HUES6 (cell line): ENCODE measurements at regions not wholly inside any gene's neighbourhood (a gene's known extent, or its start where the extent isn't known, plus 50 kb on each side); places are given as distances from the start of the nearest gene placed in this dataset.

ENCODE experiments used
- H3K27ac ChIP-seq: 2 replicates; pipeline ENCODE4 v1.7.0; 2013; ENCODE audit warnings: low read depth, mild to moderate bottlenecking, low read length, inconsistent platforms
- H3K27me3 ChIP-seq: 2 replicates; pipeline ENCODE4 v1.6.1; 2013; ENCODE audit warnings: low read length; ENCODE audit not compliant: control insufficient read depth, insufficient read depth
- H3K36me3 ChIP-seq: 2 replicates; pipeline ENCODE4 v1.6.1; 2013; ENCODE audit warnings: low read length; ENCODE audit not compliant: control insufficient read depth, insufficient read depth
- H3K4me1 ChIP-seq: 2 replicates; pipeline ENCODE4 v1.6.1; 2013; ENCODE audit warnings: low read length; ENCODE audit not compliant: control insufficient read depth, insufficient read depth
- H3K4me3 ChIP-seq: 2 replicates; pipeline ENCODE4 v1.5.1; 2013; ENCODE audit warnings: low read depth, low read length
- H3K9ac ChIP-seq: one replicate; pipeline ENCODE4 v1.6.1; 2013; ENCODE audit warnings: mild to moderate bottlenecking, low read length
- H3K9me3 ChIP-seq: 2 replicates; pipeline ENCODE4 v1.6.1; 2013; ENCODE audit warnings: low read depth, low read length; ENCODE audit not compliant: control insufficient read depth, insufficient read depth

DNA sequence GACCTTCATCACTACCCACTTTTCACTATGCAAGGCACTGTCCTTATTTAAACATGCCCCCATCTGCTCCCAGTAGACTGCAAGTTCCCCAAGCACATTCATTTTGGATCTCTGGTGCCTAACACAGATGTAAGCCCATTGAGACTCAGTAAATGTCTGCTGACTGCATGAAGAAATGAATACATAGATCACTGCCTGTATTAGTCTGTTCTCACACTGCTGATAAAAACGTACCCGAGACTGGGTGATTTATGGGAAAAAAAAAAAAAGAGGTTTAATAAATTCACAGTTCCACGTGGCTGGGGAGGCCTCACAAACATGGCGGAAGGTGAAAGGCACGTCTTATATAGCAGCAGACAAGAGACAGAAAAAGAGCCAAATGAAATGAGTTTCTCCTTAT lies 204.9 kb downstream of the ATG4C start:
- Histone ChIP-seq H3K27me3 (no peaks in the 10 kb centered on the region), H3K9ac (no peak overlapping the region), H3K4me3 (no peak overlapping the region), H3K4me1 (peaks cover 10% of the 10 kb centered on the region; the same call in 1 of the 2 replicates), H3K36me3 (no peaks in the 10 kb centered on the region), H3K9me3 (no peaks in the 10 kb centered on the region), H3K27ac (no peak overlapping the region)

DNA sequence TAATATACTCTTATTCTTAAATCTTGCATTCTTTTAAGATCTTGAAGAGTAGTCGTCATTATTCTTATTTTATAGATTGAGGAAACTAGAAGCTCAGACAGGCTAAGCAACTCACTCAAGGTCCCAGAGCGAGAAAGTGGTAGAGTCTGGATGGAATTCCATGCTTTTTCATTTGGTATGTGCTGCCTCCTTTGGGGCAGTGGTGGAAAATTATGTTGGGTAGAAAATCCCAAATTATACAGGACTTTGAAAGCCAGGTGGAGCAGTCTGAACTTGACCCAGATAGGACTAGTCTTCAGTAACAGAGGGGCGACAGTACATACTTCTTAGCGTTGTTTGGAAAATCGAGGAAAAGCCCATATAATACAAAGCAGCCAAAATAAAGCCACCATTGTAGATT lies 205.6 kb downstream of the ATG4C start:
- no peaks in the 10 kb centered on the region for H3K36me3 ChIP-seq
- H3K4me1 ChIP-seq = peaks cover 10% of the 10 kb centered on the region; the same call in 1 of the 2 replicates
- H3K9ac ChIP-seq = no peak overlapping the region
- H3K27me3 ChIP-seq = no peaks in the 10 kb centered on the region
- H3K4me3 ChIP-seq = no peak overlapping the region
- H3K27ac ChIP-seq = no peak overlapping the region
- H3K9me3 ChIP-seq = no peaks in the 10 kb centered on the region

DNA sequence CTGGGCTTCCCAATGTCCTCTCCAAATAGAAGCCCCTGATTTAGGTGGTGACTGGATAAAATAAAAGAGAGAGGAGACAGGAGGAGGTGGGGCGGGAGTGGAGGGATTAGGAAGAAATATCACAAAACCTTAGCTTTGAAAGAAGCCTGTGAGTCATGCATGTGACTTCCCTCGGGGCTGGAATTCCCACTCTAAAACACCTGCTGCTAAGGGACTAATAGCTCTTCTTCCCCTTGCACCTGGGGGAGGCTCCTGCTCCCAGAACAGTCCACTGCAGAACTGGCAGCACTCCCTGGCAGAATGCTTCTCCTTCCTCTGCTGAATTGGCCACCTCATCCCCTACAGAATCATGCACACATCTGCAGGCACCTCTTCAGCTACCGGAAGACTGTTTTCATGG lies 207.2 kb downstream of the ATG4C start:
- H3K27me3 ChIP-seq = no peaks in the 10 kb centered on the region
- H3K9me3 ChIP-seq = no peaks in the 10 kb centered on the region
- no peak overlapping the region for H3K9ac ChIP-seq
- no peak overlapping the region for H3K27ac ChIP-seq
- no peaks in the 10 kb centered on the region for H3K36me3 ChIP-seq
- peaks cover 10% of the 10 kb centered on the region; the same call in 1 of the 2 replicates for H3K4me1 ChIP-seq
- H3K4me3 ChIP-seq = no peak overlapping the region

DNA sequence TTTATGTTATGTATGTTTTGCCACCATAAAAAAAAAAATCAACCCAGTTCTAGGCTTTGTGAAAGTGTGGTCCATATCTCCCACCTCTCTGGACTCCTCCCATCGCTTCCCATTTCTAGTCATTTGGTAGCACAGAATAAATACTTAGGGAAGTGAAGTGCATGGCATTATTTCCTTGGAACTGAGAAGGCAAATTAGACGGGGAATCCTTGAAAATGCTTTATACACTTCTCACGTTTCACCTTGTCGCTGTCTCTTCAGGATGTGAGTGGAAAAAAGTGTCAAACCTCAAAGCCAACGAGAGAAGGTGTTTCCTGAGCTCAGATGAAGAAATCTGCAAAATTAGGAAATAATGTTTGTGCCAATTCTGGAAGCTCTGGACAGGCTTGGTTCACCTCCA lies 209.9 kb downstream of the ATG4C start:
- Histone ChIP-seq H3K9ac (no peak overlapping the region), H3K9me3 (no peaks in the 10 kb centered on the region), H3K36me3 (no peaks in the 10 kb centered on the region), H3K27ac (no peak overlapping the region), H3K4me1 (peaks cover 10% of the 10 kb centered on the region; the same call in 1 of the 2 replicates), H3K27me3 (no peaks in the 10 kb centered on the region), H3K4me3 (no peak overlapping the region)

DNA sequence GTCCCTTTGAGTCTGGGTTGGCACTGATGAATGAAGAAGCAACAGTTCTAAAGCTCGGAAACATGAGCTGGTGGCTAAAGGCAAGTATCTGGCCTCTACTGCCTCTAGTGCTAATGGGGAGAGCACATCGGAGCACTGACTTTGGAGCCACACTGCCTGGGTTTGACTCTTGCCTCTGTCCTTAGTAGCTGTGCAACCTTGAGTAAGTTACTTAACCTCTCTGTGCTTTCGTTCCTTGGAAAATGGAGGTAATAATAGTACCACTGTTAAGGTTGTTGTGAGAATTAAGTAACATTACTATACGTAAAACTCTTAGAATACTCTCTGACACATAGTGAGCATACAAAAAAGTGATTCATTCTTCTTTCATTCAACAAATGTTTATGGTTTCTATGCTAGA lies 211.2 kb downstream of the ATG4C start:
- H3K9me3 ChIP-seq = no peaks in the 10 kb centered on the region
- no peak overlapping the region for H3K27ac ChIP-seq
- H3K27me3 ChIP-seq = no peaks in the 10 kb centered on the region
- no peak overlapping the region for H3K4me3 ChIP-seq
- no peaks in the 10 kb centered on the region for H3K36me3 ChIP-seq
- no peak overlapping the region for H3K9ac ChIP-seq
- H3K4me1 ChIP-seq = peaks cover 10% of the 10 kb centered on the region; the same call in 1 of the 2 replicates

DNA sequence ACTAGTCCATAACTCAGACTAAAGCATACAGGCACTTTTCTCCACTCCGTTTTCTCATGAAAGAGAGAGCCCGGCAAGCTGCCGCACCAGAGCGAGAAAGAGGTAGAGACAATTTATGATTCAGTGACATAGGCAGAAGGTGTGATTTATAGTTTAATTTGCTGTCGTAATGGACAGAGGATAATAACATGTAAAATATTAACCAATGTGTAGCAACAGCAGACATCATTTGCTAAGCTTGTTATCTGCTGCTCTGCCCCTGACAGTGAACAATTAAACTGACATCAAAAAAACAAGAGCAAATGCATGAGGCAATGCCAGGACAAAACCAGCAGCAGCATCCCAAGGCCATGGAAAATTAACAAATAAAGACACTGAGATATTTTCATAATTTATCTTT lies 214.0 kb downstream of the ATG4C start:
- Histone ChIP-seq H3K9me3 (no peaks in the 10 kb centered on the region), H3K36me3 (no peaks in the 10 kb centered on the region)

DNA sequence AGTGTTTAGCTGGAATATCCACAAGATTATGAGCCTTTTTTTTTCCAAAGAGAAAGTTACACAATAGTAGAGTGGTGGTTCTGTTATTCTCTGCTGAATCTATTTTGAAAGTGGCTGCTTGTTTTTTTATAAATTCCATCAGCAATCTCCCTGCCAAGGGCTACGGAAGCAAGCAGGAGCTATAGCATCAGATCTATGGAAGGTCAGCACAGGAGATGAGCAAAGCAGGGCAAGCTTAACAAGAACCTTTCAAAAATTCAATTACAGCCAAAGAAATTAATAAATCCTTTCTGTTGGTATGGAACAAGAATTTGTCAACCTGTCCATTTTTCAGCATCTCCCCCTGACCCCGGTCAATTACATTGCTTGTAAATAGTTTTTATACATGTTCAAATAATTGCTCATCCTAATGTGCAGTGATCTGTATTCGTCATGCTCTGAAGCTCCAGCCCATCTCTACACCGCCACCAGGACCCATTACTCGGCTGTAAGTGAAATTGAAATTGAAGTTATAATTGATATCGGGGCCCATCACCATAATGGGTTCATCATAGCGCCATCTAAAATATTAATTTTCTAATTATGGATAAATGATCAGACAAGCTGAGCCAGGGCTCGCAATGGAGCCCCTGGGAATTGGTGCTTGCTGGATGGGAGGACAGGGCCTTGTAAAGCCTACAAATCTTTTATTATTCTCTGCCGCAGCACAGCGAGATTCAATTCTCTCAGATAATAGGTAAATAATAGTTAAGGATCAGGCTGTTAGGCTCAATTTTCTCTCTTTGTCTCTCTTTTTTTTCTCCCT lies 215.1 kb downstream of the ATG4C start:
- Histone ChIP-seq H3K4me3 (no peak overlapping the region), H3K27me3 (no peaks in the 10 kb centered on the region), H3K27ac (no peak overlapping the region), H3K9me3 (no peaks in the 10 kb centered on the region), H3K9ac (no peak overlapping the region), H3K36me3 (no peaks in the 10 kb centered on the region), H3K4me1 (peaks cover 9% of the 10 kb centered on the region)

More for the DNA sequence above, 214.0 kb downstream of the ATG4C start:
- Histone ChIP-seq H3K27me3 (no peaks in the 10 kb centered on the region), H3K4me1 (peaks cover 9% of the 10 kb centered on the region), H3K27ac (no peak overlapping the region), H3K9ac (no peak overlapping the region), H3K4me3 (no peak overlapping the region)

DNA sequence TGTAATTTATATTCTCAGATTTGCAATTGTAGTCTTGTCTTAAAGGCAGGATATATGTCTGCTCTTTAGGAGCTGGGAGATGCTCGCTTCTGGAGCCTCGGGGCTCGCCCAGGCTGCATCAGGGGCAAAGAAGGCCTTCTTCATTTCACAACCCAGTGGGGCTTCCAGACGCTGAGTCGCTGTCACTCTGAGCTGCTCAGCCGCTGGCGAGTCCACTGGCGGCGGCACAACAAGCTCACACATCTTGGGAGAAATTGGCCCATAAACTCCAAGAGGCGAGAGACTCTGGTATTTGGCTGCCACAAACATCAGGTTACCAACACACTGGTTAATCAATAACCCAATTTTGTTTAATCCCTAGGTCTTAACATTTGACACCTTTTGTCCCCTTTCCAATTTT lies 216.6 kb downstream of the ATG4C start:
- H3K4me1 ChIP-seq = peaks cover 9% of the 10 kb centered on the region
- no peak overlapping the region for H3K27ac ChIP-seq
- no peaks in the 10 kb centered on the region for H3K36me3 ChIP-seq
- H3K27me3 ChIP-seq = no peaks in the 10 kb centered on the region
- no peak overlapping the region for H3K4me3 ChIP-seq
- H3K9ac ChIP-seq = no peak overlapping the region
- H3K9me3 ChIP-seq = no peaks in the 10 kb centered on the region

DNA sequence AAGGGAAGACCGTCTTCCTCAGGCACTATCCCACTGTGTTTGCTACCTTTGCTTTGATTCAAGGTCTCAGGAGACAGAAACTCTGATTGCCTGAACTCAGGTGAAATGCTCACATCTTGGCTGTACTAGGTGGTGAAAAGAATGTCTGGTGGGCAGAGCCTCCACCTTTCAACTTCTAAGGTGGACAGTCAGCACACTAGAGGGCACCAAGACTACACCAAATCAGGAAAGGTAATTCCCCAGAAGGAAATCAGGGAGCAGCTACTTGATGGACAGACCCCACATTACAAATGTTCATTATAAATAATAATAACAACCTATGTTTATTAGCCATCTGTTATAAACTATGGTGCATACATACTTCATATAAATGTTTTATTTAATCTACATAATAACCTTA lies 220.9 kb downstream of the ATG4C start:
- Histone ChIP-seq H3K9ac (no peak overlapping the region), H3K9me3 (no peaks in the 10 kb centered on the region), H3K36me3 (no peaks in the 10 kb centered on the region), H3K27ac (no peak overlapping the region), H3K4me3 (no peak overlapping the region), H3K27me3 (no peaks in the 10 kb centered on the region), H3K4me1 (peaks cover 9% of the 10 kb centered on the region)

DNA sequence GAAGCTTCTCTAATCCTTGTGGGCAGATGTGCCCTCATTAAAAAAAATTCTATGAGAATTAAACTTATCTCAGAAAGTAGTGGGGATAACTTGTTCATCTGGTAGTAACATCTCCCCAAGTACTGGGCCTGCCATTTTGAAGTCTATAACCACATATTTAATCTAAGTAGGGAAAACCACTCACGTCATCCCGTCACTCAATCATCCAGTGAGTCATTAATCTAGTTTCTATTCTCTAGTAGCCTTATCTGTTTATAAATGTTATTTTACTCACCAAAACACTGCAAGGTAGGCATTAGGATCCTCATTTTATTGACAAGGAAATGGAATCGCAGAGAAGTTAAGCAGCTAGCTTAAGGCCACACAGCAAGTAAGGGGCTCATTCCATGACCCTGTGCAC lies 221.9 kb downstream of the ATG4C start:
- no peaks in the 10 kb centered on the region for H3K27me3 ChIP-seq
- no peak overlapping the region for H3K27ac ChIP-seq
- no peak overlapping the region for H3K4me3 ChIP-seq
- no peak overlapping the region for H3K9ac ChIP-seq
- no peaks in the 10 kb centered on the region for H3K9me3 ChIP-seq
- no peaks in the 10 kb centered on the region for H3K36me3 ChIP-seq
- peaks cover 3% of the 10 kb centered on the region for H3K4me1 ChIP-seq

DNA sequence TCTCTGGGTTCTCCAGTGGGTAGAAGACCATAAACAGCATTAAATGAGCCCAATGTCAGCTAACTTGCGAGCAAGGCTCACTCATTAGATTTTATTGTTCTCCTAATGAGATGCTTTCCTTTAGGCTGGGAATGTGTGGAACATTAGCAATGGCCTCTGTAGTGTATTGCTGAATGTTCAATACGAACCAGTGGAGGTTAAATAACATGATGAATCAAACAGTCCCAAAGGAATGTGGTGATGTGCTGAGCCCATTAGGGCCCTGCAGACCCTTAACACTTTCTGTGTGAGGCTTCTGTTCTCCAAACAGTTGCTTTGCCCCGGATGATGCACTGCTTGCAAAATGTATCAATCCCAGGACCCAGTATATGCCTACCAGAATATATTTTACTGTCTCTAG lies 225.5 kb downstream of the ATG4C start:
- no peaks in the 10 kb centered on the region for H3K36me3 ChIP-seq
- no peak overlapping the region for H3K4me3 ChIP-seq
- no peaks in the 10 kb centered on the region for H3K9me3 ChIP-seq
- H3K27ac ChIP-seq = no peak overlapping the region
- H3K27me3 ChIP-seq = no peaks in the 10 kb centered on the region
- no peaks in the 10 kb centered on the region for H3K4me1 ChIP-seq
- H3K9ac ChIP-seq = no peak overlapping the region
